GM13977 (cell line): ENCODE measurements at regions not wholly inside any gene's neighbourhood (a gene's known extent, or its start where the extent isn't known, plus 50 kb on each side); places are given as distances from the start of the nearest gene placed in this dataset.
"Not testable (repeated sequence)": the region's sequence is repeated elsewhere in the genome, so short reads cannot be mapped to it uniquely, and the experiment has no call there.

Experiments
- DNase-seq: peaks from one replicate; pipeline ENCODE4 v3.0.0; 2012; ENCODE audit warnings: low spot score
- in situ Hi-C: fragments of 300-500 bp; cut with MboI; formaldehyde crosslinking; loops from one replicate; pipeline ENCODE4 v1.12.0; 2022; ENCODE audit warnings: low sequenced_read_pairs, low pct_unique_long_range_greater_than_20kb, mixed read lengths, inconsistent platforms; ENCODE audit not compliant: unreplicated experiment
- TF ChIP-seq, protein P1 (sequence below): IDR thresholded peaks from 2 replicates; pipeline ENCODE4 v1.5.1; 2012; ENCODE audit warnings: mild to moderate bottlenecking, control low read depth; ENCODE audit not compliant: insufficient read depth; ENCODE audit errors: extremely low read depth, missing control alignments

GRCh38 chr16:51831595-51832367 lies 680.7 kb upstream of the SALL1 start:
- TF ChIP-seq, protein P1, sequence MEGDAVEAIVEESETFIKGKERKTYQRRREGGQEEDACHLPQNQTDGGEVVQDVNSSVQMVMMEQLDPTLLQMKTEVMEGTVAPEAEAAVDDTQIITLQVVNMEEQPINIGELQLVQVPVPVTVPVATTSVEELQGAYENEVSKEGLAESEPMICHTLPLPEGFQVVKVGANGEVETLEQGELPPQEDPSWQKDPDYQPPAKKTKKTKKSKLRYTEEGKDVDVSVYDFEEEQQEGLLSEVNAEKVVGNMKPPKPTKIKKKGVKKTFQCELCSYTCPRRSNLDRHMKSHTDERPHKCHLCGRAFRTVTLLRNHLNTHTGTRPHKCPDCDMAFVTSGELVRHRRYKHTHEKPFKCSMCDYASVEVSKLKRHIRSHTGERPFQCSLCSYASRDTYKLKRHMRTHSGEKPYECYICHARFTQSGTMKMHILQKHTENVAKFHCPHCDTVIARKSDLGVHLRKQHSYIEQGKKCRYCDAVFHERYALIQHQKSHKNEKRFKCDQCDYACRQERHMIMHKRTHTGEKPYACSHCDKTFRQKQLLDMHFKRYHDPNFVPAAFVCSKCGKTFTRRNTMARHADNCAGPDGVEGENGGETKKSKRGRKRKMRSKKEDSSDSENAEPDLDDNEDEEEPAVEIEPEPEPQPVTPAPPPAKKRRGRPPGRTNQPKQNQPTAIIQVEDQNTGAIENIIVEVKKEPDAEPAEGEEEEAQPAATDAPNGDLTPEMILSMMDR, result no peak
- in situ Hi-C loops, result no loop called here
- no peak for DNase-seq

GRCh38 chr16:51831034-51831433 lies 680.0 kb upstream of the SALL1 start:
- in situ Hi-C loops, DNase-seq: not testable (repeated sequence)

- TF ChIP-seq, protein P1, result no peak
- no peak for DNase-seq
- in situ Hi-C loops, result no loop called here
Measured at GRCh38 chr16:51825779-51826178, 674.7 kb upstream of the SALL1 start.

DNA sequence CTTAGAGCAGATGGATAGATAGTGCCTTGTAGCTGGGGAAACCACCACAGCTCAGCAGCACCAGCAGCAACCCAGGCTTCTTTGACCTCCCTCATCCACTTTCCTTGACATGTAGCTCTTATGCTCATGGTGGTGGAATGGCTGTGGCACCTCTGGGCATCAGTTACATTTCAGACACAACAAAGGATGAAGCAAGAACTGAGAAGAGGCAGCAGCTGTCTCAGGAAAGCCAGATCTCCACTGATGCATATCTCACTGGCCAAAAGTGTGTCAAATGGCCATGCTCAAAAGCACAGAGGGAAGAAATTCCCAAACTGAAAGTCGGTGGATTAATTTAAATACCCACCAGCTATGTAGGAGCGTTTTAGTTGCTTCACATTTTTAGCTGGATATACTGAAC lies 671.4 kb upstream of the SALL1 start:
- no peak for DNase-seq
- TF ChIP-seq, protein P1, result no peak
- in situ Hi-C loops, result loop anchor here (25.0 kb wide), 1 partner anchor 165 kb away; no protein-coding TSS in a partner anchor

DNA sequence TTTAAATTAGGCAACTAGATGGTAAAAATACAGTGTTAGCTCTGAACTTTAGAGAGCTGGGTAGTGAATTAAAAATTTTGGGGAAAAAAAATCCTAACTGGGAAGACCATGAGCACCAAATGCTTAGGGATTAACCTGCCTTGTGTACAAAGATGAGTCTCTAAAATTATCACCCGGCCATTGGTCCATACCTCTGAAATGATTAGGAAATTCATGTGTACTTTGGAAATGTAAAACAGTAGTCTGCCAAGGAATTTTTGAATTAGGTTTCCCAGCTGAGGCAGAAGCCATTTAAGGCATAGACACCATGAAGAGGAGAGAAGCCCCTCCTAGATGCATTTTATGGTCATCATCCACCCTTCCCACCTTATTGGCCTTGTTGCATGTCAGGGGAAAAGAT lies 670.5 kb upstream of the SALL1 start:
- DNase-seq, result no peak
- TF ChIP-seq, protein P1, result no peak
- in situ Hi-C loops, result loop anchor here (25.0 kb wide), 1 partner anchor 166 kb away; no protein-coding TSS in a partner anchor

GRCh38 chr16:51820176-51820575 lies 669.1 kb upstream of the SALL1 start:
- no peak for DNase-seq

More at GRCh38 chr16:51820176-51820575, 669.1 kb upstream of the SALL1 start:
- in situ Hi-C loops, result loop anchor here (25.0 kb wide), 1 partner anchor 167 kb away; no protein-coding TSS in a partner anchor
- TF ChIP-seq, protein P1, result no peak
